Activated CD4-positive, alpha-beta T cell treated with anti-CD3 and anti-CD28 coated beads, Interleukin-10, Interleukin-2, amounts not matched to agents 100 ng/mL and 50 ng/mL, durations not matched to agents 16 hours and 8 hours (primary cell): ENCODE measurements at regions not wholly inside any gene's neighbourhood (a gene's known extent, or its start where the extent isn't known, plus 50 kb on each side); places are given as distances from the start of the nearest gene placed in this dataset.
A peak's percentile ranks its signal among the peaks of the same experiment; 100 is the strongest.

Source experiments
- DNase-seq: peaks from one replicate; pipeline ENCODE4 v3.0.0-alpha.2; 2020

DNA sequence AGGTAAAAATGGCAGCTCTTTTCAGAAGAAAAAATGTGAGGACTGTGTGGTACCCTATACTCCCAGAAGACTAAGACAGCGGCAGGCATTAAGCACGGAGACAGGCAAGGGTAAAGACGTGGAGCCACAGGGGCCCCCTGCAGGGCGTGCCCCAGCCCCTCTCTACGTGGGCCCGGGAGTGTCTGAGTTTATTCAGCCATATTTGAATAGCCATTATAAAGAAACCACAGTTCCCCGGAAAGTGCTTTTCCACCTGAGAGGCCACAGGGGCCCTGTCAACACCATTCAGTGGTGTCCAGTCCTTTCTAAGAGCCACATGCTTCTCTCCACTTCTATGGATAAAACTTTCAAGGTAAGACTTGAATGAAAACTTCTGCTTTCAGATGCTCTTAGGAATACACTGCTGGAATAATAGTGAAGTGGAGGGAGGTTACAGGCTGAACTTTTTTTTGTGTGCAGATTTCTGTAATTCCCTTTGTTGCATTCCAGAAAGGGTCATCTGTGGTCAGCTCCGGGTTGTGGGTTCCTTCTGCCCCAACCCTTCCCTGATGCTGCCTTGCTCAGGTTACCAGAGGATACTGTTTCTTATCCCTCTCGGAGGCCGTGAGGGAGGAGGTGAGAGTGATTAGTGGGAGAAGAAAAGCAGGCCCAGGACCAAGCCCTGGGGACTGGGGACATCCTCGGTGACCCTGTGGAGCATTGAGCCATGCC is 58.4 kb downstream of the SLC25A47 start:
- DNase-seq, result no peak

DNA sequence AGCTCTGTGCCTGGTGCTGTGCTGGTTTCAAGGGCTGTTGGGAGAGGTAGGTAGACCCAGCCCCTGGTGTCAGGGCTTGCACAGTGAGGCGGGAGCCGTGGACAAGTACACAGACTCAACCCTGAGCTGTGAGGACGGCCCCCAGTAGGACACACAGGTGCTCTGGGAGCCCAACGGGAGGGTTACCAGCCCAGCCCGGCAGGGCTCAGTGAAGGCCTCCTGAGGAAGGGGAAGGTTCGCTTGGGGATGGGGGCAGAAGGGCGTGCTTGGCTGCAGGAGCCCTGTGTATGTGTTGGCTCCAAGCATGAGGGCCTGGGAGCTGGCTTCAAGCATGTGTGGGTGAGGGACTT is 58.9 kb downstream of the SLC25A47 start:
- DNase-seq, result no peak

DNA sequence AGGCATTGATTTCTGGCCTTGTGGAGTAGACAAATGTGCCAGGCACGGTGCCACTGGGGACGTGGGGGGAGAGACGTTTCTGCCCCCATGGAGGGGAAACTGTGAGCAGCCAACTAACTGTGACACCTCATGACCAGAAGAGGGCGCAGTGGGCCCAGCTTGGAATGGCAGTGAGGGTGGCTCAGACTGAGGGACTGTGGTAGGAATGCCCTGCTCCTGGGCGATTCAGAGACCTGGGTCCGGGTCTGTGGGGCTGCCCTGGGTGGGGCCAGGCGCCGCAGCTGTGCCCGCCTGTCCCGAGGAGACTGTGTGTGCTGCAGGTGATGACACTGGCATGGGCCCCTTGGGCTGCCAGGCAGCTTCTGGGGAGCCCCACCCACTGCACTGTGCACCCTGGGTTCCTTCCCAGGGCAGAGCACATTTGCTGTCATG is 60.6 kb downstream of the SLC25A47 start:
- peak; percentile 74 for DNase-seq

DNA sequence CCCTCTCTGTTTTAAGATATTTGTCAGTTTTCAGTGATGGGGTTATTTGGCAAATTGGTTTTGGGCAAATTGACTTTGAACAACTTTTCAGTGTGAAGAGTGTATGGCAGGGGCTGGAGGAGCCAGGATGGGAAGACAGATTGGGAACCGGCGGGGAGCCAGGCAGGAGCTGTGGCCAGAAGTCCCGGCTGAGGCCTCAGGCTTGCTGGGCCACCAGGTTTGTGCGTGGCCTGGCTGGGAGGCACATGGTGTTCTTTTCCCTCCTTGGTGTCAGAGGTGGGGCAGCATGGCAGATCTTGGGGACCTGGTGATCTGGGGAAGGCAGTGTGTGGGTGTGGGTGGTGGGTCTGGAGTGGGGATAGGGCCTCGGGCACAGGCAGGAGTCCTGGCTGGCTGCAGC is 61.1 kb downstream of the SLC25A47 start:
- DNase-seq, result no peak

DNA sequence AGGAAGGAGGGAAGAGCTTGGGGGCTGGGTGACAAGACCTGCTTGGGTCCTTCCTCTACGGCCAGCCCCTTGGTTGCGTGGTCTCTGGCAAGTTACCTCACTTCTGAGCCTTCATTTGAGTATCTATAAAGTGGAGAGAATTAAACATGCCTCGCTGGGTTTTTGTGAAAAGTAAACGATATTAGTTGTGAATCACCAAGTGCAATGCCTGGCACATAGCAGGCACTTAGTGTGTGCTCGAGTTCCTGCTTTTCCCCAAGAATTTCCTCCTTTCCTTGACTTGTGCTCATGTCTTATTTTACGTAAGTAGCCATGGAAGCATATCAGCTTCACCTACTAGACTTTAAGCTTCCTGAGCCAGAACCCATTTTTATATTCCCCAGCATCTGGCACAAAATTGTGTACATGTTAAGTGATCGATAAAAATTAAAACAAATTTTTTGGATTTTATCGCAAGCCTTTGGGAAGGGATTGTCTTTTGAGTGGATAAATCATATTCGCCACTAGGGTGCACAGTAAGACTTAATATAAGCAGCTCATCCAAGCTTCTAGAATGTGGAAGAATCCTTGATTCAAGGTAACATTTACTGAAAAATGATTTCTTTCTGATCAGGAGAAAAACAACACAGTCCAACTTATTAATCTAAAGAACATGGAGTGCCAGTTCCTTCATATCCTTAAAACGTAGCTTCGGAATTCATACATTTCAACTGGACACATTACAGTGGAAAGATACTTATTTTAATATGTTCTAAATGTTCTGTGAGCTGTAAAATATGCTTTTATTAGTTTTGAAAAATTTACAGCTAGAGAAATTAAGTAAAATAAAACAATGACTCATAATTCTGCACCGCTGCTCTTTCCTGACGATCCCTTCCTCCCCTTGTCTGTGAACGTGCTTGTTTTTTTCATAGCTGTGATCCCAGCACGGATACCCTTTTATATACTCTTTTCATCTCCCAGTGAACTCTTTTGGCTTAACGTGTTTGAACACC is 62.0 kb downstream of the SLC25A47 start:
- no peak for DNase-seq

DNA sequence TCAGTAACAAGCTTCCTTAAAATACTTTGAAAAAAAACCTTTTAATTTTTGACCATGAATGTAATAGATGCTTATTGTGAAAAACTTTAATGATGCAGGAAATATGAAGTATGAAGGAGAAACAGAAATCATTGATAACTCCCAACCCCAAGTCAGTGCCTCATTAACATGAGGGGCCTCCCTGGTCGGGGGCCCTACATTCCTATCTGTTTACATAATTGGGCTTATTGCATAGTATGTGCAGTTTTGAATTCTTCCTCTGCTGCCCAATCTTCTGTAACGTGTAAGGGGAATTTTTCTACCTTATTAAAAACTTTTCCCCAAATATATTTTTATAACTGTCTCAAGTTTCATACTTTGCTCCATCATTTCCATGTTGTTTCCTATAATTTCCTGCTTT is 63.0 kb downstream of the SLC25A47 start:
- DNase-seq, result no peak

DNA sequence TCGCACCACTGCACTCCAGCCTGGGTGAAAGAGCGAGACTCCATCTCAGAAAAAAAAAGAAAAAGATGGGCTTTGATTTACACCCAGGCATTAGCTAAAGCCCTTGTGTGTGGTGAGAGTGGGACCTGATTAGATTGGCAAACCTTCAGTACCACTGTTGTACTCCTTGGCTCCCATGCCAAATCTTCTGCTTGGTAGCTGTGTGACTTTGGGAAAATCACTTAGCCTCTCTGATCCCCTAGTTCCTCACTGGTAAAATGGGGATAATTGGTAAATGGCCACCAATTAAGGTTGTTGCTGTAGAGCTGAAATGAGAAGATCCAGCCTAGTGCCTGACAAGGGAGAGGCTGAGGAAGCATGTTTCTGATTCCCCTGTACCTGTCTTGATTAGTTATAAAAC is 63.7 kb downstream of the SLC25A47 start:
- DNase-seq, result no peak

DNA sequence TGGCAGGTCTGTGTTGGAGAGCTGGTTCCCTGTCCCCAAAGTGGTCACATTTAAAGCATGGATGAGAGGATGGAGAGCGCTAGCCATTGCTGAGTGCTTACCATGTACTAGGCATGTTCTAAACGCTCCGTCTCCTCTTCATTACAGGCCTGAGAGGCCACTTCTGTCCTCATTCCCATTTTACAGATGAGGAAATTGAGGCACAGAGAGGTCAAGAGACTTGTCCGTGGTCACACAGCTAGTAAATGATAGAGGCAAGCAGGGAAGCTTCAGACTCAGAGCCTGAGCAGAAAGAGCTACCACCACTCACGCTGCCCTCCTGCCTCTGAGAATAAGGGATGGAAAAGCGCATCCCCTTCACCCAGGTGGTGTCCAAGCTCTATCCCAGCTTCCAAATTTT is 64.3 kb downstream of the SLC25A47 start:
- DNase-seq, result no peak

DNA sequence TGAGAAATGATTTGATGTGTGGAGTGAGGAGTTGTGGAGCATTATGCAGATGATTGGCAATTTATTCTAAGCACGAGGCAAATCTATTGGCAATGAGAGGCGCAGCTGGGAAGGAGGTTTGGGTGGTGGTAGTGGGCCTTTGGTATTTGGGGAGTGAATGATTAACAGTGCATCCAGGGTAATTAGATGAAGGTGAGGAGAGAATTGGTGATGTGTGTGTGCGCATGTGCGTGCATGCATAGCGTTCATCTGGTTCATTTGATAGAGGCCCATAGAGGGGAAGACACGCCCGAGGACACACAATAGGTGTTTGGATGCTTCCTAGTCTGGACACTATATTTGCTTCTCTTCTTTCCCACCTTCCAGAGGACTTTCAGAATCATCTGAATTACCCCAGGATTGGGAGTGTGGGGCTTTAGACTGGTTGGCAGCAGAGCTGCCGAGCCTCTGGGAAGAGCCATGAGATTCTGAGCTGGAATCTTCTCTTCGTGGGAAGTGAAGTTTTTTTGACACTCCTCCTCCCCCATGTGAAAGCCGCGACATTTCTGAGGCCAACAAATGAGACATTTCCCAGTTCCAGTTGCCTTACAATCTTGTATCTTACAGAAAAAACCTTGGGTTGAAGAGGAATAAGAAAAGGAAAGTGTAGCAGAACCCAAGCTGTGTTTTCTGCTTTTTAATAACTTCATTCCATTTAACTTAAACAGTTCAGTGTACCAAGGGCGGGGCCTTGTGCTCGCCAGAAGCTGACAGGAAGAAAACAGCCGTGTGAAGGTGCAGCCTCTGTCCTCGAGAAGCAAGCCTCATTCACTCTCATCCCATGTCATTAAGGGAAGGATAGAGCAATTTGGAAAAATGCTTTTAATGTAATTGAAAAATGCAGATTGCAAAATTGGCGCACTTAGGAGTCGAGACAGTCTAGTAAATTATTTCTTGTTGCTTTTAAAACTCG is 65.2 kb downstream of the SLC25A47 start:
- DNase-seq, result no peak

DNA sequence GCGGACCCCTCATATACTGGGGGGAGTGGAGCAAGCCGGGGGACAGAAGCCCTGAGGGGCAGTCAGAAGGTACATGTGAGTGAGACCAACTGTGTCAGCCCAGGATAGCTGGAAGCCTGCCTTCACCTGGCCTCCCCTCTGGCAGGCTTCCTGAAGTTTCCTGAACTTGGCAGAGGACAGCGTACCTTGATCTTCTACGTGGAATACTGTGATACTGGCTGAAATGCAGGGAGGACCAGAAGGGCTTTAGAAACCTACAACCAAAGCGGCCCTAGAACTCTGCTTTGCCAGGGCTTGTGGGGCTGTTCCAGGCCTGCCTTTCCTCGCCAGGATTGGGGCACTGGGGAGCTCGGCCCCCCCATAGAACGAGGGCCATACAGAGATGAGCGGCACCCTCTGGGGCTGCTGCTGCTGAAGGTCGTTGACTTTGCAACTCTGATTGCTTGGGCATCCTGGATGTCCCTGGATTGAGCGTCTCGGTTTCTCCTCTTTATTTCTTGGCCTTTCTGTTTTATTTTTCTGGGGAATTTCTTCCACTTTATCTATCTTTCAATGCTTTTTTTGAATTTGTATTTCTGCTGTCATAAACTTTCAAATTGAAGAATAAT is 66.5 kb downstream of the SLC25A47 start:
- no peak for DNase-seq

DNA sequence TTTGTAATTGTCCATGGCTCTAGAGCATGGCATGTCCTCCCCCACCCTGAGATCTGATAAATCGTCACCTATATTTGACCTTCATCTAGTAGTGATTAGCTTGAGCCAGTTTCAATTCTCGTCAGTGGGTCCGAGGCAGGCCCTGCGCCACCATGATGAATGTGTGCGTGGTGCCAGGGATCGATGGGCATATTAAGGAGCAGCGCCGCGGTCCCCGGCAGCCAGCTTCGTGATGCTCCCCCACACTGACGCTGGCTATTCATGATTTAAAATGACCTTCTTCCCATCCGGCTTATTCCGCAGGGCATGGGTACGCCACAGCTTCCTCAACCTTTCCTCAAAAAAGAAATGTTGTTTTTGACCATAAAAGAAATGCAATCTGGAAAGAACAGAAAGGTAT is 68.0 kb downstream of the SLC25A47 start:
- DNase-seq, result no peak

DNA sequence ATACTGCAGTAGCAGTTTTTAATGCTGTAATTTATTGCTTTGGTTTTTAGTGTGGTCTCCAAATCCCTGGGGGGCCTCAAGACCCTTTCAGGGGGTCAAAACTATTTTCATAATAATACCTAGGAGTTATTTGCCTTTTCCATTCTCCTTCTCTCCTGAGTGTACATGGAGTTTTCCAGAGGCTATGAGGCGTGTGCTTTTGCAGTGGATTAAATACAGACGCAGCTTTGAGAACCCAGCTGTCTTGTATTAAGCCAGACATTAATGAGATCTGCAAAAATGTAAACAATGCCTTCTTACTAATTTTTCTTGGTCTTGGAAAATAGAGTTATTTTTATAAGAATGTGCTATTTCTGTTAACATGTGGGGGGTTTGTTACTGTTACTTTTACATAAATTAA is 68.6 kb downstream of the SLC25A47 start:
- DNase-seq, result no peak

DNA sequence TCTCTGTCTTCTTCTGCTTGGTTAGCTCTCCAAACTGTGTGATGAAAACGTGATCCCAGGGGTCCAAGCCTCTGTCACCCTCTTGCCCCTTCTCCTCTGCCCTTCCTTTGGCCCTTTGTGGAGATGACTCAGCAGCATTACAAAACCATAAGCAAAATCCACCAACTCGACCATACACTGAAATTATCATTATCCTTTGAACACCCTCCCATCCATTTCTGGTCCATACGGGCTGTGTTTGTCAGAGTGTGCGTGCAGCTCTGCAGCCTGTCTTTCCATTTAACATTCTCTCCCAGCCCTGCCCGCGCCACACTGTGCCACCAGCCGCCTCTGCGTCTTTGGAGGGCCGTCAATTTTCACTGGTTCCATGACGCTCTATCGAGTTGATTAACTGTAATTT is 69.2 kb downstream of the SLC25A47 start:
- DNase-seq, result no peak

DNA sequence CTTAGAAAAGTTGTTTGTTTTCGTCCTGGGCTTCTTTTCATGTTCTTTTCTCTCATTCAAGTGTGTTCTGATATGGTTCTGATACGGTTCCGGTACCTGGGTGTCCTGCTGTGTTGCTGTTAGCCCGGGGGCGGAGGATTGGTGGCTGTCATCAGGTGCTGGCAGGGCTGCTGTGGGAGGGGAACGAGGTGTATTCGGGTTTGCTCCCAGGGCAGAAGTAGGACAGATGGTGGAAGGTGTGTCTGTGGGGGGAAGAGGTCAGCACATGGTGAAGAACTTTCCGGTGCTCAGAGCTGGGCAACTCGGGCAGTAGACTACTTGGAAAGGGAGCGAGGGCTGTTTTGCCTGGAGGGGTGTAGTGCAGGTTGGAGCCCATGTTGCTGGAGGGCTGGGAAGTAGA is 70.2 kb downstream of the SLC25A47 start:
- DNase-seq, result no peak

DNA sequence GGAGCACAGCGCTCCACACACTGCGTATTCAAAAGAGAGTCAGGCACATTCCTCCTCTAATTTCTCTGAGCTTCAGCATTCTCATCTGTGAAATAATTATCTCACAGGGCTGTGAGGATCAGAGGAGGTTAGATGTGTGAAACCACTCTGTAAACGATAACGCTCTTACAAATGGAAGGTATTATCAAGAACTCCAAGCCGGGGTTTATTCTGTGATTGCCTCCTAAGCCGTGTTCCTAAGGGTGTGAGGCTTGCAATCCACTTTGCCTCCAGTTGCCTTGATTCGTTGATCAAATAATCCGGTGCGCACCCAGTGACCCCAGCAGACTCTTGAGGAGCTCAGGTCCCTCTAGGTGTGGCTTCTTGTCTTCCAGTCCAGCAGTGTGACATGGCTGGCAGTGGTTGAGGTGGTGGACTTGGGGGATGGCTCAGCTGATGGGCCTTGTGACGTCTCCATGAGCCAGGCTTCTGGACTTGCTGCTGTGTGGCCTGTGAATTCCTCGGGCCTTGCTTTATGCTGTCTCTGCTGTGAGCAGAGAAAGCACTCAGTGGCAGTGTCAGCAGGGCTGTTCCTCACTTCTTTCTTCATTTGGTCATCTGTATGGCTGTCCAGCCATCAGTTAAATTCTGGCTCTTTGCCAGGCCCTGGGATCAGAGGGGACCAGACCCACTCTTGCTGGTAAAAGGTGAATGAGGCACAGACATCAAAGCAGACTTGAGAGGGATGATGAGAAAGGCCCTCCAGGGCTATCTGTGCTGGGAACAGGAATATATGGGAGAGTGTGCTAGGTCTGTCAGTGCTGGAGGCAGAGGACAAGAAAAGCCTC is 71.0 kb downstream of the SLC25A47 start:
- DNase-seq, result no peak

DNA sequence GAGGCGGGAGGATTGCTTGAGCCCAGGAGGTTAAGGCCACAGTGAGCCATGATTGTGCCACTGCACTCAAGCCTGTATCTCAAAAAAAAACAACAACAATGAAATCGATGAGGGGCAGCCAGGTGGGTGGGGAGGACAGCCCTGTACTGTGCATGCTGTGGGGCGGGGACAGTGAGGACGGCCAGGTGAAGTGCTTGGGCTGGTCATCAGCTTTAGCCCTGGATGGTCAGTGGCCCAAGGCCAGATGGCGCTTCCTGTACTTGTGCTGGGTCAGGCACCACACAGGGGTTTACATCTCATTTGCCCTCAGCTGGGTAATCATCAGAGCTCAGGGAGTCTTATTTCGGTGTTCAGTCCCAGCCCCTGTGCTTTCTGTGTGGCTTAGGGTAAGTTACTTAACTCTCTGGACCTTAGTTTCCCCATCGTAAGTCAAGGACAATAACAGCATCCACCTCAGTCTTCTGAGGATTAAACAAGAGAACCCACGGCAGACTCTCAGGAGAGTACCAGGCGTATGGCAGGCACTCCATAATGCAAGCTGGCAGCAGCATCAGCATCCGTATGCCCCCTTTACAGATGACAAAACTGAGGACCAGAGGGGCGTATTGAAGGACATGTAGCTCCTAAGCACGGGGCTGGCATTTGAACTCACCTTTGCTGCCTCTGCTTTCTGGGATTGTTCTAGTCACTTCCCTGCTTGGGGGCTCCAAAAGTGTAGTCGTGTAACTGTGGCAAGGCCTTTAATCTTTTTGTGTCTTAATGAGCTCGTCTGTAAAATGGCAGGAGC is 71.9 kb downstream of the SLC25A47 start:
- DNase-seq, result no peak

DNA sequence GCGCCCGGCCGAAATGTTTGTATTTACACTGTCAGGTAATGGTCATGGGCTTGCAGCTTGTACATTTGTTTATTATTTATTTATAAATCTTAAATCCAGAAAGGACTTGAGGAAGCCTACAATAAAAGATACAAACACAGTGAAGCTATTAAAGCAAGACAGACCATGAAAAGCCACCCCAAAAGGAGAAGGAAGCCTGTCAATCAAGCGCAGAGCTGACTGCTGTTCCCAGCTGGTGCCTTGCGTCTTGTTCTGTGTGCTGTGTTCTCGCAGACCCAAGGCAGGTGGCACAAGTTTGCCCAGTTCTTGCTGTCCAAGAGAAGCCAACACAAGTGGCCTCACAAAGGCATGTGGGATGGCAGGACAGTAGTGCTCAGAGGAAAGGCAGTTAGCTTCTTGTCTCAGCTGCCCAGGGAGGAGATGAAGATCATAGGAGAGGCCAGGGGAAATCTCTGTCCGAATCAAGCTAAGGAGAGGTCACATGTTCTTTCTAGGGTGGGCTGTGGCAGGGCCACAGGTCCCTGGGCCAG is 73.2 kb downstream of the SLC25A47 start:
- no peak for DNase-seq

DNA sequence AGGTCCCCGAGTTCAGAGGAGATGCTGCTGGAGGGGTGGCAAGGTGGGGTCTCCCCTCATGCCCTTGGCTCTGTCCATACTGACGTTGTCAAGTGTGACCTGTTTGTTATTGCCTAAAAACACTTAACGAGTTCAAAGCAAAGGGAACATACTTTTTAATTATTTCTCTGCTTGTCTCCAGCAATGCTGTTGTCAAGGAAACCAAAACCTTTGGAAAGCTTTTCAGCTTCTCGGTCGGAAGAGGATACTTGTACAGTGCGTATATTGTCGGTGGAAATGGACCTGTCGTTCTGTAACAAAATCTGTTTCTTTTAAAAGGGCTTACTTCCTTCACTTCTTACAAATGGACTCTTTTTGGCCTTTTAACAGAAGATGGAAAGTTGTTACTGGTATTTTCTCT is 73.9 kb downstream of the SLC25A47 start:
- no peak for DNase-seq

DNA sequence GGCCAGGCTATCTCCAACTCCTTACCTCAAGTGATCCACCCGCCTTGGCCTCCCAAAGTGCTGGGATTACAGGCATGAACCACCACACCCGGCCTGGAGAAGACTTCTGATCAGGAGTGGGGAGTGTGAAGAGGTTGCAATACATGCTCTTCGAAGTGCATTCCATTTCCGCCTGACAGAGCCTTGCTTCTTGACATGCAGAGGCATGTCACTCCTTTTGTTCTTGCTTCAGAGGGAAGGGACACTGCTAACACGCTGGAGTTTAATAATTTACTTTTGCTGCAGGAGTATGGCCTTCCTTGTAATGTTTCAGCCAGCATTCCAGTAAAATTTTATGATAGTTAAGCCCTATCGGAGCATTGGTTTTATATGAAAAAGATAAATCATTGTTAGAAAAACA is 74.9 kb downstream of the SLC25A47 start:
- DNase-seq, result no peak

DNA sequence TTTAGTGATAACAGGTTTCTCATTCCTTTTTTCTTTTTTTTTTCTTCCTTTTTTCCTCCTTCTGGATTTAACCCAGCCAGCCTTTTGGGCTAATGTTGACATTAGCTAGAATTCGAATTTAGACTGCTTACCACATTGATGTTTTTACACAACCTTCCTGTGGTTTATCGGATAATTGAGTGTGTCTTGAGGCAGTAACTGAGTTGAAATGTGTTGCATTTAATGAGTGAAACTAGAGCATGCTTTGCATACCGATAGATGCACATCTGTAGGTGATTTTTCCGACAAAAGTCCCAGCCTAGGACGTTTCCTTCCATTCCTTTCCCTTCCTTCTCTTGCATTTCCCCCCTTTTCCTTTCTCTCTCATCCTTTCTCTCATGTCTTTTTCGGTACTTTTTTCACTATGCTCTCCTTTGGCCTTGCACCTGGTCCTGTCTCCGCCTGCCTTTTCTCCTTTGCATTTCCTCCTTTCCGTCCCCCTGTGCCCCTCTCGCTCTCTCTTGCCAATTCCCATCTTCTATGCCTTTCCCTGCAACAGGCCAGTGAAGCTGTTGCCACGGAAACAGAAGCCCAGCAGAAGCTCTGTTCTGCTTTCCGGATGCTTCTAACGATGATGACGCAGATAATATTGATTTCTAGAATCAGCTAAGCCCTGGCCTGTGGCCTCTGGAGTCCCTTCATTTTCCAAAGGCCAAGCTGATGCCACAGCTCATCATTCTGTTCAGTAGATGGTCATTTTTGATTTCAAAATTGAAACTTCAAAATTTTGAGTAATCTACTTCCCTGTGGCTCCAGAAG is 76.1 kb downstream of the SLC25A47 start:
- no peak for DNase-seq
